Spleen (tissue), 11 donors: ENCODE measurements at regions not wholly inside any gene's neighbourhood (a gene's known extent, or its start where the extent isn't known, plus 50 kb on each side); places are given as distances from the start of the nearest gene placed in this dataset.

Experiments
- DNase-seq: peaks from one replicate; pipeline ENCODE4 v3.0.0-alpha.2; 2020
- H3K27ac ChIP-seq, 8 donors: fragments of 200-600 bp; sonication (generic) in 7 of 8; 1 replicate in 4 of 8; 2 replicates in 4 of 8; pipeline versions ENCODE4 v1.5.0 to v1.8.0; 2016 to 2021; ENCODE audit warnings: inconsistent platforms in 4 of 8, mild to moderate bottlenecking in 4 of 8, moderate library complexity in 1 of 8
- H3K27me3 ChIP-seq, 7 donors: fragments of 200-600 bp; sonication (generic) in 6 of 7; replicated peaks in 1 of 7; 1 replicate in 4 of 7; 2 replicates in 3 of 7; pipeline versions ENCODE4 v1.5.0 to v1.8.0; 2016 to 2021; ENCODE audit warnings: inconsistent platforms in 3 of 7, mild to moderate bottlenecking in 1 of 7
- H3K36me3 ChIP-seq, 6 donors: fragments of 200-600 bp; sonication (generic) in 5 of 6; 1 replicate in 4 of 6; 2 replicates in 2 of 6; pipeline versions ENCODE4 v1.5.0 to v1.8.0; 2016 to 2021; ENCODE audit warnings: inconsistent platforms in 2 of 6
- H3K4me1 ChIP-seq, 6 donors: fragments of 200-600 bp; sonication (generic) in 5 of 6; 1 replicate in 3 of 6; 2 replicates in 3 of 6; pipeline versions ENCODE4 v1.5.0 to v1.8.0; 2016 to 2021; ENCODE audit warnings: inconsistent platforms in 3 of 6
- H3K4me3 ChIP-seq, 8 donors: fragments of 200-600 bp; sonication (generic) in 7 of 8; 1 replicate in 4 of 8; 2 replicates in 4 of 8; pipeline versions ENCODE4 v1.5.0 to v1.8.0; 2016 to 2021; ENCODE audit warnings: inconsistent platforms in 4 of 8, mild to moderate bottlenecking in 4 of 8, moderate library complexity in 2 of 8
- H3K9me3 ChIP-seq, 8 donors: fragments of 200-600 bp; sonication (generic) in 7 of 8; 1 replicate in 4 of 8; 2 replicates in 4 of 8; pipeline versions ENCODE4 v1.5.0 to v1.8.0; 2016 to 2021; ENCODE audit warnings: inconsistent platforms in 4 of 8
- POLR2A ChIP-seq, 3 donors: fragments of 450-650 bp; IDR thresholded peaks; one replicate each; pipeline ENCODE4 v1.5.1; 2017; ENCODE audit warnings: antibody characterized with exemption in 3 of 3, mild to moderate bottlenecking in 1 of 3
- POLR2AphosphoS5 ChIP-seq, 3 donors: sonication (generic); formaldehyde crosslinking; IDR thresholded peaks; one replicate each; pipeline ENCODE4 v1.5.1; 2017; ENCODE audit warnings: antibody characterized with exemption in 3 of 3
- WGBS, 5 donors: extraction: QIAGEN DNeasy Blood & Tissue Kit in 3 of 5; methylation state at CpG; one replicate each; pipeline versions ENCODE4 v1.1.5 to v1.1.7; 2013 to 2018; 5-methylcytosine and 5-hydroxymethylcytosine counted together
- intact Hi-C: fragments of 100-400 bp; cut with DNase I; formaldehyde crosslinking; loops from one replicate; pipeline ENCODE4 v1.15.0; 2023; ENCODE audit warnings: low total_unique reads
- TF ChIP-seq, protein P1 (sequence below), 11 experiments: fragments of 200-600 bp in 7 of 11; fragments of 450-650 bp in 4 of 11; sonication (generic) in 4 of 11; IDR thresholded peaks in 8 of 11; conservative IDR thresholded peaks in 3 of 11; 1 replicate in 7 of 11; 2 replicates in 4 of 11; pipeline versions ENCODE4 v1.4.0 to v1.8.0; 2016 to 2021; ENCODE audit warnings: antibody characterized with exemption in 11 of 11, inconsistent platforms in 4 of 11, mild to moderate bottlenecking in 1 of 11
- donor health status: healthy with polysubstance abuse.
- donor health status: DM: no; HTN: no; CAD: no; lungs with moderate emphysema.
- donor health status: DM: no; HTN: no; CAD: no.
- donor health status: Bipolar disorder and iron deficiency.
- donor health status: healthy.
- donor health status: DM: no; HTN: no; CAD: no.
- donor health status: DM: yes; HTN: yes; CAD: no.

GRCh38 chr1:60678802-60679201, 403.6 kb upstream of the NFIA start:
- intact Hi-C loops, result no loop called here
- H3K36me3 ChIP-seq, result no peaks in the 10 kb centered on the region
- WGBS, 5 donors, result 58 to 88% (median 67%) methylated on average over 2 of the region's 2 CpGs
- no peaks in the 10 kb centered on the region for H3K27me3 ChIP-seq
- H3K9me3 ChIP-seq, result no peaks in the 10 kb centered on the region
- no peak for DNase-seq
- no peak overlapping the region for H3K27ac ChIP-seq
- no peak overlapping the region for H3K4me3 ChIP-seq
- TF ChIP-seq, protein P1, sequence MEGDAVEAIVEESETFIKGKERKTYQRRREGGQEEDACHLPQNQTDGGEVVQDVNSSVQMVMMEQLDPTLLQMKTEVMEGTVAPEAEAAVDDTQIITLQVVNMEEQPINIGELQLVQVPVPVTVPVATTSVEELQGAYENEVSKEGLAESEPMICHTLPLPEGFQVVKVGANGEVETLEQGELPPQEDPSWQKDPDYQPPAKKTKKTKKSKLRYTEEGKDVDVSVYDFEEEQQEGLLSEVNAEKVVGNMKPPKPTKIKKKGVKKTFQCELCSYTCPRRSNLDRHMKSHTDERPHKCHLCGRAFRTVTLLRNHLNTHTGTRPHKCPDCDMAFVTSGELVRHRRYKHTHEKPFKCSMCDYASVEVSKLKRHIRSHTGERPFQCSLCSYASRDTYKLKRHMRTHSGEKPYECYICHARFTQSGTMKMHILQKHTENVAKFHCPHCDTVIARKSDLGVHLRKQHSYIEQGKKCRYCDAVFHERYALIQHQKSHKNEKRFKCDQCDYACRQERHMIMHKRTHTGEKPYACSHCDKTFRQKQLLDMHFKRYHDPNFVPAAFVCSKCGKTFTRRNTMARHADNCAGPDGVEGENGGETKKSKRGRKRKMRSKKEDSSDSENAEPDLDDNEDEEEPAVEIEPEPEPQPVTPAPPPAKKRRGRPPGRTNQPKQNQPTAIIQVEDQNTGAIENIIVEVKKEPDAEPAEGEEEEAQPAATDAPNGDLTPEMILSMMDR (IDR thresholded peaks at IDR 0.05 in 8 of 11, conservative IDR thresholded peaks at IDR 0.05 in 3 of 11), result no peak
- TF ChIP-seq POLR2A (IDR thresholded peaks at IDR 0.05), result no peak
- TF ChIP-seq POLR2AphosphoS5 (IDR thresholded peaks at IDR 0.05), result no peak
- H3K4me1 ChIP-seq, result no peaks in the 10 kb centered on the region

DNA sequence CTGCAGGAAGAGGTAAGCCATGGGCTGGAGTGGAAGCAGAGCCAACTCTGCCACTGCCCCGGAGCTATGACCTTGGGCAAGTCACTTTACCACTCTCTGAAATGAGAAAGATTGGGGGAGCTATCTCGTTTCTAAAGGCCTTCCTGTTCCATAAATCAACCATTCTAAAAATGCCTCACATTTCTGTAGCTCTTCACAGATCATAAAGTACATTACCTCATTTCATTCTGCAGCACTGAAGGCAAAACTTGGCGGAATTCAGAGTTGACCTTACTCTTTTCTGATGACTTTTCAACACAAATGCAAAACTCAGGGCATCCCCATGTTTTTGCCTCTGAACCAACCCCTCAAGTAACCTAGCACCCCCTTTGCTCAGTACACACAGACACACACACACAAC, 404.0 kb upstream of the NFIA start:
- Histone ChIP-seq H3K4me1 (no peaks in the 10 kb centered on the region), H3K4me3 (no peak overlapping the region), H3K36me3 (no peaks in the 10 kb centered on the region), H3K27ac (no peak overlapping the region), H3K27me3 (no peaks in the 10 kb centered on the region), H3K9me3 (no peaks in the 10 kb centered on the region)
- DNase-seq, result no peak
- no peak for TF ChIP-seq POLR2AphosphoS5 (IDR thresholded peaks at IDR 0.05)
- TF ChIP-seq, protein P1 (IDR thresholded peaks at IDR 0.05 in 8 of 11, conservative IDR thresholded peaks at IDR 0.05 in 3 of 11), result no peak
- no peak for TF ChIP-seq POLR2A (IDR thresholded peaks at IDR 0.05)
- intact Hi-C loops, result no loop called here
- 39 to 60% (median 42%) methylated on average over 3 of the region's 3 CpGs for WGBS, 5 donors

DNA sequence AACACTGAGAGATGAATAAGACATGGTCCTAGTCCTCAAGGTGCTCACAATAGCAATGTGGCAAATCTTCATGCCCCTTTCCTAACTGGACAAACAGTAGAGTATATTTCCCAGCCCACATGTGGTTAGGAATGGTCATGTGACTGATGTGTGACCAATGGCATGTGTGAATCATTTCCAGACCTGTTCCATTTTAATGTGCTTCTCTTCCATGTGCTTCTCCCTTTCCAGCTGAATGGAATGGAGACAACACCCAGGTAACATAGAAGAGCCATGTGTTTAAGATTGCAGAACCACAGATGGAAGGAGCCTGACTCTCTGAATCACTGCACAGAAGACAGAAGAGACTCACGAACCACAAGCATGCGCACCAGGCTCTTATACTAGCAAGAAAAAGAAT, 409.9 kb upstream of the NFIA start:
- H3K27ac ChIP-seq, result no peak overlapping the region
- intact Hi-C loops, result no loop called here
- no peaks in the 10 kb centered on the region for H3K36me3 ChIP-seq

GRCh38 chr1:60670302-60670701, 412.1 kb upstream of the NFIA start:
- 85 to 92% (median 88%) methylated on average over 4 of the region's 4 CpGs for WGBS, 5 donors
- H3K27ac ChIP-seq, result no peak overlapping the region
- no peaks in the 10 kb centered on the region for H3K36me3 ChIP-seq
- no peaks in the 10 kb centered on the region for H3K9me3 ChIP-seq
- DNase-seq, result no peak
- no peak overlapping the region for H3K4me3 ChIP-seq
- intact Hi-C loops, result no loop called here
- TF ChIP-seq POLR2A (IDR thresholded peaks at IDR 0.05), result no peak
- no peak for TF ChIP-seq POLR2AphosphoS5 (IDR thresholded peaks at IDR 0.05)
- TF ChIP-seq, protein P1 (IDR thresholded peaks at IDR 0.05 in 8 of 11, conservative IDR thresholded peaks at IDR 0.05 in 3 of 11), result no peak
- H3K4me1 ChIP-seq, result no peaks in the 10 kb centered on the region
- H3K27me3 ChIP-seq, result no peaks in the 10 kb centered on the region

More for the DNA sequence above, 409.9 kb upstream of the NFIA start:
- Histone ChIP-seq H3K9me3 (no peaks in the 10 kb centered on the region), H3K27me3 (no peaks in the 10 kb centered on the region), H3K4me1 (no peaks in the 10 kb centered on the region), H3K4me3 (no peak overlapping the region)
- 90 to 95% (median 93%) methylated on average over 2 of the region's 2 CpGs for WGBS, 5 donors
- no peak for TF ChIP-seq POLR2AphosphoS5 (IDR thresholded peaks at IDR 0.05)
- no peak for TF ChIP-seq POLR2A (IDR thresholded peaks at IDR 0.05)
- TF ChIP-seq, protein P1 (IDR thresholded peaks at IDR 0.05 in 8 of 11, conservative IDR thresholded peaks at IDR 0.05 in 3 of 11), result no peak
- DNase-seq, result no peak
